CD4-positive, alpha-beta T cell treated with Interleukin-4 for 4 hours (primary cell): ENCODE measurements at regions not wholly inside any gene's neighbourhood (a gene's known extent, or its start where the extent isn't known, plus 50 kb on each side); places are given as distances from the start of the nearest gene placed in this dataset.

Experiments used
- DNase-seq: peaks from one replicate; pipeline ENCODE4 v3.0.0-alpha.2; 2020

GRCh38 chr6:26295691-26296555 lies 69.1 kb upstream of the BTN3A2 start:
- DNase-seq: no peak

GRCh38 chr6:26296556-26296856 lies 68.5 kb upstream of the BTN3A2 start:
- DNase-seq: no peak

GRCh38 chr6:26296857-26297648 lies 67.9 kb upstream of the BTN3A2 start:
- DNase-seq: no peak

GRCh38 chr6:26299286-26300042 lies 65.5 kb upstream of the BTN3A2 start:
- DNase-seq: no peak

- DNase-seq: no peak
These were observed 65.0 kb upstream of the BTN3A2 start for GRCh38 chr6:26300043-26300331.

GRCh38 chr6:26300359-26300758 lies 64.6 kb upstream of the BTN3A2 start:
- no peak for DNase-seq

GRCh38 chr6:26300828-26301227 lies 64.2 kb upstream of the BTN3A2 start:
- no peak for DNase-seq

- DNase-seq: no peak
These were observed 63.4 kb upstream of the BTN3A2 start for GRCh38 chr6:26301638-26302037.

GRCh38 chr6:26302941-26303559 lies 61.9 kb upstream of the BTN3A2 start:
- DNase-seq: no peak

GRCh38 chr6:26304213-26304796 lies 60.7 kb upstream of the BTN3A2 start:
- DNase-seq: no peak

GRCh38 chr6:26304797-26305640 lies 60.0 kb upstream of the BTN3A2 start:
- DNase-seq: peak; percentile 79

GRCh38 chr6:26305641-26305969 lies 59.4 kb upstream of the BTN3A2 start:
- DNase-seq: no peak

GRCh38 chr6:26306232-26306631 lies 58.8 kb upstream of the BTN3A2 start:
- DNase-seq: no peak

- DNase-seq: no peak
These were observed 57.1 kb upstream of the BTN3A2 start for GRCh38 chr6:26307850-26308249.

GRCh38 chr6:26309731-26310142 lies 55.3 kb upstream of the BTN3A2 start:
- peak; percentile 59 for DNase-seq

GRCh38 chr6:26311012-26311384 lies 54.0 kb upstream of the BTN3A2 start:
- peak; percentile 33 for DNase-seq

GRCh38 chr6:26311385-26312095 lies 53.5 kb upstream of the BTN3A2 start:
- DNase-seq: peak; percentile 77

- DNase-seq: no peak
These were observed 52.9 kb upstream of the BTN3A2 start for GRCh38 chr6:26312096-26312463.

GRCh38 chr6:26312501-26313397 lies 52.2 kb upstream of the BTN3A2 start:
- DNase-seq: peak; percentile 83
